Testis (tissue), 2 donors: ENCODE measurements at regions not wholly inside any gene's neighbourhood (a gene's known extent, or its start where the extent isn't known, plus 50 kb on each side); places are given as distances from the start of the nearest gene placed in this dataset.

Experiments used
- DNase-seq: peaks from one replicate; pipeline ENCODE4 v3.0.0-alpha.2; 2019
- H3K27ac ChIP-seq, 2 donors: fragments of 200-600 bp; sonication (generic); one replicate each; pipeline ENCODE4 v1.5.1; 2019
- H3K27me3 ChIP-seq: fragments of 200-600 bp; sonication (generic); one replicate; pipeline ENCODE4 v1.5.1; 2019
- H3K36me3 ChIP-seq: fragments of 200-600 bp; sonication (generic); one replicate; pipeline ENCODE4 v1.5.1; 2017; ENCODE audit warnings: low read depth; ENCODE audit errors: missing control alignments
- H3K4me1 ChIP-seq: fragments of 200-600 bp; sonication (generic); one replicate; pipeline ENCODE4 v1.5.1; 2019
- H3K4me3 ChIP-seq, 2 donors: fragments of 200-600 bp; sonication (generic); one replicate each; pipeline ENCODE4 v1.5.1; 2017 to 2019
- H3K9me3 ChIP-seq: fragments of 200-600 bp; sonication (generic); one replicate; pipeline ENCODE4 v1.5.1; 2017
- POLR2A ChIP-seq: fragments of 450-650 bp; IDR thresholded peaks from one replicate; pipeline ENCODE4 v1.6.1; 2017; ENCODE audit warnings: antibody characterized with exemption, mild to moderate bottlenecking, moderate library complexity
- WGBS, 2 donors: methylation state at CpG; one replicate each; pipeline ENCODE4 v1.1.5; 2018; 5-methylcytosine and 5-hydroxymethylcytosine counted together
- intact Hi-C: fragments of 100-400 bp; cut with DNase I; formaldehyde crosslinking; loops from one replicate; pipeline ENCODE4 v1.15.1; 2023; ENCODE audit warnings: low total_unique reads
- TF ChIP-seq, protein P1 (sequence below), 3 experiments: fragments of 450-650 bp in 2 of 3; fragments of 200-600 bp in 1 of 3; sonication (generic) in 1 of 3; IDR thresholded peaks; one replicate each; pipeline ENCODE4 v1.5.1; 2016 to 2019; ENCODE audit warnings: antibody characterized with exemption in 3 of 3, mild to moderate bottlenecking in 2 of 3, moderate library complexity in 1 of 3

DNA sequence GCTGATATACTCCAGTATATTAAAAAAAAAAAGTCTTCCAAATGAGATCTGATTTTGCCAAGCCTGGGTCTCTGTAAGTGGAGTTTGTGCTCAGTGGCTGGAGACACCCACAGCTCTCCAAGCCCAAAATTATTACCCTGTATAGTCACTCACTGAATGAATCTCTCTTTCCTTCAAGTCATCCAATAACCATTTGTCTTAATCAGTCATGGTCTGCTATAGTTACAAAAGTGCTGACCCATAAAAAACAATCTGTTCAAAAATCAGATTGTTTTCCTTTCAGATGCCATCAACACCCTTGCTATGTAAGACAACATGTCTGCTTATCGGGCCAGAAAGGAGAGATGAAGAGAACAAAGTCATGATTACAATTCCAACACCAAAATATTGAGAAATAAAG lies 159.4 kb upstream of the FST start:
- Histone ChIP-seq H3K4me1 (no peaks in the 10 kb centered on the region), H3K4me3 (no peak overlapping the region), H3K9me3 (no peaks in the 10 kb centered on the region), H3K27ac (no peak overlapping the region), H3K36me3 (no peaks in the 10 kb centered on the region), H3K27me3 (no peaks in the 10 kb centered on the region)
- WGBS, 2 donors, result 94 to 96% methylated on average over 1 of the region's 1 CpG
- TF ChIP-seq, protein P1, sequence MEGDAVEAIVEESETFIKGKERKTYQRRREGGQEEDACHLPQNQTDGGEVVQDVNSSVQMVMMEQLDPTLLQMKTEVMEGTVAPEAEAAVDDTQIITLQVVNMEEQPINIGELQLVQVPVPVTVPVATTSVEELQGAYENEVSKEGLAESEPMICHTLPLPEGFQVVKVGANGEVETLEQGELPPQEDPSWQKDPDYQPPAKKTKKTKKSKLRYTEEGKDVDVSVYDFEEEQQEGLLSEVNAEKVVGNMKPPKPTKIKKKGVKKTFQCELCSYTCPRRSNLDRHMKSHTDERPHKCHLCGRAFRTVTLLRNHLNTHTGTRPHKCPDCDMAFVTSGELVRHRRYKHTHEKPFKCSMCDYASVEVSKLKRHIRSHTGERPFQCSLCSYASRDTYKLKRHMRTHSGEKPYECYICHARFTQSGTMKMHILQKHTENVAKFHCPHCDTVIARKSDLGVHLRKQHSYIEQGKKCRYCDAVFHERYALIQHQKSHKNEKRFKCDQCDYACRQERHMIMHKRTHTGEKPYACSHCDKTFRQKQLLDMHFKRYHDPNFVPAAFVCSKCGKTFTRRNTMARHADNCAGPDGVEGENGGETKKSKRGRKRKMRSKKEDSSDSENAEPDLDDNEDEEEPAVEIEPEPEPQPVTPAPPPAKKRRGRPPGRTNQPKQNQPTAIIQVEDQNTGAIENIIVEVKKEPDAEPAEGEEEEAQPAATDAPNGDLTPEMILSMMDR (IDR thresholded peaks at IDR 0.05), result no peak
- no peak for TF ChIP-seq POLR2A
- no peak for DNase-seq
- intact Hi-C loops, result no loop called here

- Histone ChIP-seq H3K27me3 (no peaks in the 10 kb centered on the region), H3K9me3 (no peaks in the 10 kb centered on the region), H3K4me3 (no peak overlapping the region), H3K27ac (no peak overlapping the region), H3K4me1 (peaks cover 5% of the 10 kb centered on the region), H3K36me3 (no peaks in the 10 kb centered on the region)
- intact Hi-C loops, result no loop called here
- DNase-seq, result no peak
- WGBS, 2 donors, result 94 to 95% methylated on average over 2 of the region's 2 CpGs
- TF ChIP-seq, protein P1 (IDR thresholded peaks at IDR 0.05), result no peak
- no peak for TF ChIP-seq POLR2A
These were observed 158.7 kb upstream of the FST start for GRCh38 chr5:53321721-53322120.

DNA sequence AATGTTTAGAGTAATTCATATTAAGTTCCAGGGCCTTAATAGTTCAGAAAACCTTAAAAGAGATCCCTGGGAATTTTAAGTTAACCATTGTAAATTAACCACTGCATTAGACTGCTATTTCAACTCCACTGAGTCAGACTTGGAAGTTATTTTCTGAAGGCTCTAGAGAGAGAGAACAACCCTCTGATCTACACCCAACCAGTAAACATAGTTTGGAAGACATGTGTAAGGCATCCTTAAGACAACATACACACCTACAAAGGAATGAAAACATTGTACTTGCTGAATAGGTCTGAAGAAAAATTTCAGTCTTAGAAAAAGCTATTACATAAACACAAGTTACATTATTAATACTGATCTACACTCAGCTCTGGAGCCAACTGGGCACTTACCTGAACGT lies 158.2 kb upstream of the FST start:
- TF ChIP-seq POLR2A, result no peak
- TF ChIP-seq, protein P1 (IDR thresholded peaks at IDR 0.05), result no peak
- intact Hi-C loops, result no loop called here
- Histone ChIP-seq H3K36me3 (no peaks in the 10 kb centered on the region), H3K27ac (no peak overlapping the region), H3K4me1 (peaks cover 5% of the 10 kb centered on the region), H3K27me3 (no peaks in the 10 kb centered on the region), H3K4me3 (no peak overlapping the region), H3K9me3 (no peaks in the 10 kb centered on the region)
- no peak for DNase-seq
- 81 to 82% methylated on average over 1 of the region's 1 CpG for WGBS, 2 donors

DNA sequence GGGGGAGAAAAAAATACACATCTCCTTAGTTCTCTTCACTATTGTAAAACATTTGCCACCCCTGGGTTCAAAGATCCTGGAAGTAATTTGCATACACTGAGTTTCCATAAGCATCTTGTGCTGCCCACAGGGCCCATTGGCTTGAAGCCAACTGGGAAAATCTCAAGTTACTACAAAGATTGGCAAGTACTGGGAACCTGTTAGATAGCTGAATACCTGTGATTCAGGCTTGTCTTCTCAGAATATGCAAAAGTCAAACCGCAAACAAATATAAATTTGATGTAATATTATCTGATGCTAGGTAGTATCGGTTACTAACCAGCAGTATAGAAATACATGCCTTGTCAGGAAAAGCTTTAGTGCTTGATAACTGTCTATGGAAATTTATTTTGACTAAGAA lies 156.9 kb upstream of the FST start:
- Histone ChIP-seq H3K27ac (no peak overlapping the region), H3K4me3 (no peak overlapping the region), H3K27me3 (no peaks in the 10 kb centered on the region), H3K36me3 (no peaks in the 10 kb centered on the region), H3K4me1 (peaks cover 5% of the 10 kb centered on the region), H3K9me3 (no peaks in the 10 kb centered on the region)
- DNase-seq, result no peak
- intact Hi-C loops, result no loop called here
- TF ChIP-seq, protein P1 (IDR thresholded peaks at IDR 0.05), result no peak
- no peak for TF ChIP-seq POLR2A
- 93 to 94% methylated on average over 2 of the region's 2 CpGs for WGBS, 2 donors

DNA sequence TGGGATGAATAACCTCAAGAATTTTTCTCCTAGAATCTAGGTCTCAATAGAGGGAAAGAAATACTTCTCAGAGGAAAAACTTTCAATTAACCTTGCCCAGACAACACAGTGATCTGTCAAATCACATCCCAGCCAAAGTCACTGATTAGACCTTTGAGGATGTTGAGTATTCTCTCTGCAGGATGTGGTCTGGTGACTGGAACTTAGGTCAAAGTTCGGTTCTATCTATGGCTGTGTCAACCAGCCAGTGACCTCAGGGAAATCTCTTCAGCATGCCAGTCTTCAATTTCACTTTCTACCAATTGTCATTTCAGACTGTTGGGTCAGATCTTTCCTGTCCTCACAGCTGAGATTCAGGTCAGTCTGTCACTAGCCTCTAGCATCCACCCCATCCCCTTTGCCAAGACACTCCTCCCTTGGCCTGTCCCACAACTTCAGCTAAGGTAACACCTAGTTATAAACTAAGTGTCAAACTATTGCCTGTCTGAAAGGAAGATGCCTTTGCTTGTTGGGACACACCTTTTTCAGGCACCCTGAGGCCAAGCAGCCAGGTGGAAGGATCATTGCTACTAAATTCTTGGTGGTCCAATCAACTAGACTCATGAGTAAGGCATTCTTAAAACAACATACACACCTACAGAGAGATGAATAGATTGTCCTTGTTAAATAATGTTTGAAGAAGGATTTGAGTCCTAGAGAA lies 156.3 kb upstream of the FST start:
- intact Hi-C loops, result no loop called here
- no peaks in the 10 kb centered on the region for H3K36me3 ChIP-seq
- no peaks in the 10 kb centered on the region for H3K27me3 ChIP-seq
- H3K4me1 ChIP-seq, result peaks cover 5% of the 10 kb centered on the region
- DNase-seq, result no peak
- H3K4me3 ChIP-seq, result no peak overlapping the region
- no peak overlapping the region for H3K27ac ChIP-seq
- TF ChIP-seq, protein P1 (IDR thresholded peaks at IDR 0.05), result no peak
- TF ChIP-seq POLR2A, result no peak
- H3K9me3 ChIP-seq, result no peaks in the 10 kb centered on the region
- WGBS, 2 donors, result 78 to 95% methylated on average over 1 of the region's 1 CpG
